ENCODE measurements at regions not wholly inside any gene's neighbourhood (a gene's known extent, or its start where the extent isn't known, plus 50 kb on each side); places are given as distances from the start of the nearest gene placed in this dataset.
"Not testable (repeated sequence)": the region's sequence is repeated elsewhere in the genome, so short reads cannot be mapped to it uniquely, and the experiment has no call there.

- in situ Hi-C loops (cut with HindIII; ENCODE audit: low pct_unique_long_range_greater_than_20kb, low sequenced_read_pairs), result no loop called here
- DNase-seq (ENCODE audit: low read depth, low spot score), result no peak
Observed at GRCh38 chr22:48925450-48925849, 902.2 kb downstream of the BRD1 start.

GRCh38 chr22:48923996-48924395 is 903.7 kb downstream of the BRD1 start:
- DNase-seq (ENCODE audit: low read depth, low spot score), result no peak
- in situ Hi-C loops (cut with HindIII; ENCODE audit: low pct_unique_long_range_greater_than_20kb, low sequenced_read_pairs), result no loop called here

- no peak for DNase-seq (ENCODE audit: low read depth, low spot score)
- in situ Hi-C loops (cut with HindIII; ENCODE audit: low pct_unique_long_range_greater_than_20kb, low sequenced_read_pairs), result no loop called here
Observed at GRCh38 chr22:48923165-48923865, 904.4 kb downstream of the BRD1 start.

- in situ Hi-C loops (cut with HindIII; ENCODE audit: low pct_unique_long_range_greater_than_20kb, low sequenced_read_pairs), result no loop called here
- no peak for DNase-seq (ENCODE audit: low read depth, low spot score)
Observed at GRCh38 chr22:48921411-48921903, 906.2 kb downstream of the BRD1 start.

GRCh38 chr22:48920776-48921241 is 906.9 kb downstream of the BRD1 start:
- in situ Hi-C loops (cut with HindIII; ENCODE audit: low pct_unique_long_range_greater_than_20kb, low sequenced_read_pairs), result no loop called here
- no peak for DNase-seq (ENCODE audit: low read depth, low spot score)

GRCh38 chr22:48919851-48920589 is 907.7 kb downstream of the BRD1 start:
- no peak for DNase-seq (ENCODE audit: low read depth, low spot score)
- in situ Hi-C loops (cut with HindIII; ENCODE audit: low pct_unique_long_range_greater_than_20kb, low sequenced_read_pairs), result no loop called here

GRCh38 chr22:48919187-48919590 is 908.5 kb downstream of the BRD1 start:
- DNase-seq (ENCODE audit: low read depth, low spot score), result no peak
- in situ Hi-C loops (cut with HindIII; ENCODE audit: low pct_unique_long_range_greater_than_20kb, low sequenced_read_pairs), result no loop called here

GRCh38 chr22:48918585-48919186 is 909.0 kb downstream of the BRD1 start:
- DNase-seq (ENCODE audit: low read depth, low spot score), result no peak
- in situ Hi-C loops (cut with HindIII; ENCODE audit: low pct_unique_long_range_greater_than_20kb, low sequenced_read_pairs), result no loop called here

- in situ Hi-C loops (cut with HindIII; ENCODE audit: low pct_unique_long_range_greater_than_20kb, low sequenced_read_pairs); DNase-seq (ENCODE audit: low read depth, low spot score): not testable (repeated sequence)
Observed at GRCh38 chr22:48912356-48913066, 915.2 kb downstream of the BRD1 start.

- in situ Hi-C loops (cut with HindIII; ENCODE audit: low pct_unique_long_range_greater_than_20kb, low sequenced_read_pairs); DNase-seq (ENCODE audit: low read depth, low spot score): not testable (repeated sequence)
Observed at GRCh38 chr22:48911647-48912046, 916.0 kb downstream of the BRD1 start.

GRCh38 chr22:48911067-48911466 is 916.6 kb downstream of the BRD1 start:
- in situ Hi-C loops (cut with HindIII; ENCODE audit: low pct_unique_long_range_greater_than_20kb, low sequenced_read_pairs); DNase-seq (ENCODE audit: low read depth, low spot score): not testable (repeated sequence)

- no peak for DNase-seq (ENCODE audit: low read depth, low spot score)
- in situ Hi-C loops (cut with HindIII; ENCODE audit: low pct_unique_long_range_greater_than_20kb, low sequenced_read_pairs), result no loop called here
Observed at GRCh38 chr22:48908547-48908946, 919.1 kb downstream of the BRD1 start.

GRCh38 chr22:48907591-48907990 is 920.1 kb downstream of the BRD1 start:
- DNase-seq (ENCODE audit: low read depth, low spot score), result no peak
- in situ Hi-C loops (cut with HindIII; ENCODE audit: low pct_unique_long_range_greater_than_20kb, low sequenced_read_pairs), result no loop called here

GRCh38 chr22:48906216-48906835 is 921.3 kb downstream of the BRD1 start:
- in situ Hi-C loops (cut with HindIII; ENCODE audit: low pct_unique_long_range_greater_than_20kb, low sequenced_read_pairs), result no loop called here
- DNase-seq (ENCODE audit: low read depth, low spot score), result no peak

GRCh38 chr22:48905206-48905975 is 922.3 kb downstream of the BRD1 start:
- in situ Hi-C loops (cut with HindIII; ENCODE audit: low pct_unique_long_range_greater_than_20kb, low sequenced_read_pairs), result no loop called here
- DNase-seq (ENCODE audit: low read depth, low spot score), result no peak

- no peak for DNase-seq (ENCODE audit: low read depth, low spot score)
- in situ Hi-C loops (cut with HindIII; ENCODE audit: low pct_unique_long_range_greater_than_20kb, low sequenced_read_pairs), result no loop called here
Observed at GRCh38 chr22:48902983-48903650, 924.6 kb downstream of the BRD1 start.

Data from SK-MEL-5 (cell line).